Dermis blood vessel endothelial cell (primary cell): ENCODE measurements at regions not wholly inside any gene's neighbourhood (a gene's known extent, or its start where the extent isn't known, plus 50 kb on each side); places are given as distances from the start of the nearest gene placed in this dataset.

Source experiments
- DNase-seq: peaks from one replicate; pipeline ENCODE4 v3.0.0; 2010

GRCh38 chr4:182089326-182089725, 153.9 kb upstream of the TENM3 start:
- no peak for DNase-seq

- DNase-seq, result no peak
Observed at GRCh38 chr4:182090186-182090585, 153.0 kb upstream of the TENM3 start.

- DNase-seq, result no peak
Observed at GRCh38 chr4:182091128-182091527, 152.1 kb upstream of the TENM3 start.

GRCh38 chr4:182093431-182093831, 149.8 kb upstream of the TENM3 start:
- DNase-seq, result no peak

- no peak for DNase-seq
Observed at GRCh38 chr4:182093935-182094334, 149.3 kb upstream of the TENM3 start.

GRCh38 chr4:182101618-182102017, 141.6 kb upstream of the TENM3 start:
- DNase-seq, result no peak

- DNase-seq, result no peak
Observed at GRCh38 chr4:182102576-182102975, 140.6 kb upstream of the TENM3 start.

- DNase-seq, result no peak
Observed at GRCh38 chr4:182103614-182104319, 139.4 kb upstream of the TENM3 start.

- no peak for DNase-seq
Observed at GRCh38 chr4:182105416-182105815, 137.8 kb upstream of the TENM3 start.

GRCh38 chr4:182107931-182108330, 135.3 kb upstream of the TENM3 start:
- DNase-seq, result no peak

- no peak for DNase-seq
Observed at GRCh38 chr4:182111586-182111985, 131.6 kb upstream of the TENM3 start.

- no peak for DNase-seq
Observed at GRCh38 chr4:182113779-182114178, 129.4 kb upstream of the TENM3 start.

- no peak for DNase-seq
Observed at GRCh38 chr4:182124359-182124758, 118.8 kb upstream of the TENM3 start.

GRCh38 chr4:182126096-182126495, 117.1 kb upstream of the TENM3 start:
- no peak for DNase-seq

- no peak for DNase-seq
Observed at GRCh38 chr4:182126603-182127002, 116.6 kb upstream of the TENM3 start.

GRCh38 chr4:182133033-182133432, 110.2 kb upstream of the TENM3 start:
- DNase-seq, result no peak

- DNase-seq, result no peak
Observed at GRCh38 chr4:182134261-182134660, 108.9 kb upstream of the TENM3 start.

GRCh38 chr4:182136201-182136600, 107.0 kb upstream of the TENM3 start:
- no peak for DNase-seq

- no peak for DNase-seq
Observed at GRCh38 chr4:182137343-182137742, 105.9 kb upstream of the TENM3 start.

- DNase-seq, result no peak
Observed at GRCh38 chr4:182139491-182139890, 103.7 kb upstream of the TENM3 start.

- no peak for DNase-seq
Observed at GRCh38 chr4:182140547-182140946, 102.7 kb upstream of the TENM3 start.

- DNase-seq, result peak; percentile 0
Observed at GRCh38 chr4:182141061-182141460, 102.1 kb upstream of the TENM3 start.

- DNase-seq, result peak; percentile 2
Observed at GRCh38 chr4:182142176-182143085, 100.8 kb upstream of the TENM3 start.
